ENCODE measurements at regions not wholly inside any gene's neighbourhood (a gene's known extent, or its start where the extent isn't known, plus 50 kb on each side); places are given as distances from the start of the nearest gene placed in this dataset.
"Not testable (repeated sequence)": the region's sequence is repeated elsewhere in the genome, so short reads cannot be mapped to it uniquely, and the experiment has no call there.

DNA sequence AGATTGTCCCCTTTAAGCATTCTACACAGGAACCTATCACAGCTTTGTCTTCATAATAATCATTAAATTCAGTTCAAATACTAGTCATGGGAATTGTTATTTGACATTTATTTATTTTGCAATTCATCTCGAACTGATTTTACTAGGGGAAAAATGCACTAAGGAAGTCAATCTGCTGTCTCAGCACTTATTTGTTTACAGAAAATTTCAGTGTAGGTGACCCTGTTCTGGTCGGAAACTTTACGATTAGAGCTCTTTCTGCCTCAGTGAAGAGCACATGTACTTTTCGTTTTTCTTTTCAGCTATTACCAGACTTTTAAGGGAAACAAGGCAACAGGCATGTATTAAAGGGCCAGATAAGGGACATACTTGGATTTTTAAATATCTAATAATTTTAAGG lies 1405.7 kb upstream of the ZEB2 start:
- no peak for DNase-seq

DNA sequence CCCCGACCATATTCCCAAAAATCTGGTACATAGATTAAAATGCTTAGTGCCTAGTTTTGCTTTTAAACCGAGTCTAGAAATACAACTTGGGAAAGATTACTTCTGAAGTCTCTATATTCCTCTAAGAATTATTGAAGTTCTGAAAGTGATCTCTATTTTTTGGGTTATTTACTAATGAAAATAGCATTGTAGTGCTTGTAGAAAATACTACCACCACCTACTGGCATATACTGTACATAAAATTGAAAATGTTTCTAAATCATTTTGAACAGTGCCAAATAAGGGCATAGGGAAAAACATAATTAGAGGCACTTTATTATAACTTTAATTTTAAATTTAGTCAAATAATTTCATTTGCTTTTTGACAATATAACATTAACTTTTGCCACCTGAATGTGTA lies 1399.6 kb upstream of the ZEB2 start:
- DNase-seq, result no peak

DNA sequence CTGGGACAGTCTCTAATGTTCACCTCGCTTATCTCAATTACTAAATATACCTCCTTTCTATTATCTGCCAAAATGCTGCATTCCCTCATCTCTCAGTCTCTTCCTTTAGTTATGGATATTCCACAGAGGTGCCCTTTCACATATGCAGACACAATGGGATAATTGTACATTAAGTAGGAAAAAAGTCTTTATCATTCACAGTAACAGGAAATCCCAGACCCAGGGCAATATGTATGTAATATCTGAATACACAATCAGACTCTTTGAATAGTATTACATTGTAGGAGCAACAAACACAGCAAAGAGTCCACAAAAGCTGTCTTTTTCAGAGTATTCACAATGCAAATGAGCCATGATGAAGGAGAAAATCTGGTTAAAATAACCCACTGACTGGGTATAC lies 1399.0 kb upstream of the ZEB2 start:
- no peak for DNase-seq

DNA sequence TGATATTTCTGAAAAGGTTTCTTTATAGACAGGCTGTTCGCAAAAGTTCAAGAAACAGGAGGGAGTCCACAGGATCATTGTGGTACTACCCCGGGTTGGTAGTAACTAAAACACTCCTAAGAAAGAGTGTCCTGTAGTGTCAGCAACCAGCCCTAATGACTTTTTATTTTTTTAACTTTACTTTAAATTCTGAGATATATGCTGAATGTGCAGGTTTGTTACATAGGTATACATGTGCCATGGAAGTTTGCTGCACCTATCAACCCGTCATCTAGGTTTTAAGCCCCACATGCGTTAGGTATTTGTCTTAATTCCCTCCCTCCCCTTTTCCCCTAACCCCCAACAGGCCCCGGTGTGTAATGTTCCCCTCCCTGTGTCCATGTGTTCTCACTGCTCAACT lies 1396.9 kb upstream of the ZEB2 start:
- DNase-seq, result no peak

DNA sequence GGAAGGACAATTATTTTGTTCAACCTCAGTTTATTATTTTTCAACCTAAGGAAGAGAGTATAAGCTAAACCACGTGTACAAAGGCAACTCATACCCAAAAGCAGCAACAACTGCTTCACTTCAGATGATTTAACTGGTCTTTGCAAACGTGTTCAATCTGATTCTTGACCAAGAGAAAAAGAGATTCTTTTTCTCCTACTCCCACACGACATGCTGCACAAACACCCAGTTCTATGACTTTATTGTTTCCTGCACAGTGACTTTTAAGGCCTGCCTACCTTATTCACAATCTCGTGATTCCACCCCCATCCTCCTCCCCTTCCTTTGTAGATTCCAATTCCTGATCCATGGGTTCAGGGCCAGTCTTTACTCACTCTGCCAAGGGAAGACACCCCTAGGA lies 1394.8 kb upstream of the ZEB2 start:
- no peak for DNase-seq

DNA sequence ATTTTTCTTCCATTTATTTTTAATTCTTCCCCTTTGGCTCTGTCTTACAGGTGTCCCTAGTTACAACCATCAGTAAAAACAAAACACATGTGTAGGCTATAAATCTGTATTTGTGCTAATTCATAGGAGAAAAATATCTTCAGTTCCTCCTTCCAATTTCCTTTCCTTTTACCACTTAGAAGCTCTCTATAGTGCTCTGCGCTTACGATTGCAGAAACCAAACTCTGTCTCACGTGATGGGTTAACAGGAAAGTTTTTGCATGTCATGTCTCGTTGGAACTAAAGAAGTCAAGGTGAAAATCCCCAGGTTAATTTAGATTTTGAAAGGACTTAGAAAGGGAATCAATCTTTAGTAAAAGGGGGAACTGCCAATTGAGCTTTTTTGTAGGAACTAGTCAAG lies 1390.5 kb upstream of the ZEB2 start:
- no peak for DNase-seq

DNA sequence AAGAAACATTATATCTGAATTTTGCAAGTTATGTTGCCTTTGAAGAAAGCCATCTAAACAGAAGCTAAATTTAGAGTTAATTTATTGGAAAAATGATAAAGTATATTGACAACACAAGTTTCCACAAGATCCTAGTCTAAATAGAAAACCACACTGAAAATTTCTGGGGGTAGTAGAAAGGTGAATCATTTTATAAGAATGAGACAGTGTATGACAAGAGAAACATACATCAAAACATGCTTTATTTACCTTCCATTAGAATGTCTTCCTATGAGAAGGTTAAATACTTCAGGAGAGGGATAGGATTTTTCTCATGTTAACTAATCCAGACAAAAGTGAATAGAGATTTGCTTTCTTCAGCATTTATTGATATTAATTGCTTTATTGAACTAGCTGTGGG lies 1389.8 kb upstream of the ZEB2 start:
- DNase-seq, result no peak

DNA sequence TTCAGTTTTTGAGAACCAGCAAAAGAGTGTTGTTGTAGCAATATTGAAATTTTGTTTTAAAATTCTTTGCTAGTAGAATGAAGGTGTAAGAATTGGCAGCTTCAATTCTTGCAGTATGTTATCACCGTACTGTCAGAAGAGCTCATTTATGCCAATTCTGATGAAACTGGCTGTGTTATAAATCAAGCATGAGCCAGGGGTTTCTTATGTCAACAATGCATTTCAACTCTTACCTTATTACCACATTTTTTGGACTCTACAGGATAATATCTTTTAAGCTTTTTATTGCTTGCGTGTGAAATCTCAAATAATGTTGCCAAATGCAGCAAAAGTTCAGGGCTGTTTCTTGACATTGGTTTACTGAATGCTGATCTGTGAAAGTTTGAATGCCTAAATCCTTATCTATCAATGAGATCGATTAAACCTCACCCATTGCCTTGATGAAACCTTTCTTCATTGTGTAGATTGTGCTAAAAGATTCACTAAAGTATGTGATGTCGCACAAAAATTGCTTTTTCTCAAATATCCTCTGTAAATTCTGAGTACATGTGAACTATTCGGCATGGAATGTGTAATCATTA lies 1389.3 kb upstream of the ZEB2 start:
- no peak for DNase-seq

DNA sequence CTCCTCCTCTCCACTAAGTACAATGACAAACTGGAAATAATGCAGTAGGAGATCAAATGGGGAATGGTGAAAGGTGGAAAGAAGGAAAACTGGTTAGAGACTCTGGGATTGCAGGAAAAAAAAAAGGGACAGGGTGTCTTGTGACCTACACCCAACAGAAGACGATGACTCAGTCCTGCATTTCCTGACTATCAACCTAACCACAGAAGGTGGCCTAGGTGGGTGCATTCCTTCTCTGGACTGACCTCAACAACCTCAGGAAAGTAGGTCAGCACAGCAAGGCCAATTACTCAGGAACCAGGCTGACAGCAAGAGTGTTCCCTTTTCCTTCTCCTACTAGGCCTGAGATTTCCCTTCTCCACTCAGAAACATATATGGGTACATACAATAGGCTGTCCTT lies 1386.4 kb upstream of the ZEB2 start:
- no peak for DNase-seq

DNA sequence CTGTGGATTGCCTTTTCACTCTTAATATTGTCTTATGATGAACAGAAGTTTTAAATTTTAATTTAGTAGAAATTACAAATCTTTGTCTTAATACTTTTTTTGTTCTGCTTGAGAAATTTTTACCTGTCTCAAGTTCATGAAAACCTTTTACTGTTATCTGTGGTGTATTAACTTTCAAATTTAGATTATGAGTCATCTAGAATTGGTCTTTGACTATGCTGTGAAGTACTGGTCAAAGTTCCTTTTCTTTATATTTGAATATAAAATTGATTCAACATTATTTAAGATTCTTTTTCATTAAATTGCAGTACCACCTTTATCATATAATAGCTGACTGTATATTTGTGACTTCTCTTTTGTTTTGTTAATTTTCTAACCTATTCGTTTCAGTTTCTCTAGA lies 1385.5 kb upstream of the ZEB2 start:
- DNase-seq, result no peak

DNA sequence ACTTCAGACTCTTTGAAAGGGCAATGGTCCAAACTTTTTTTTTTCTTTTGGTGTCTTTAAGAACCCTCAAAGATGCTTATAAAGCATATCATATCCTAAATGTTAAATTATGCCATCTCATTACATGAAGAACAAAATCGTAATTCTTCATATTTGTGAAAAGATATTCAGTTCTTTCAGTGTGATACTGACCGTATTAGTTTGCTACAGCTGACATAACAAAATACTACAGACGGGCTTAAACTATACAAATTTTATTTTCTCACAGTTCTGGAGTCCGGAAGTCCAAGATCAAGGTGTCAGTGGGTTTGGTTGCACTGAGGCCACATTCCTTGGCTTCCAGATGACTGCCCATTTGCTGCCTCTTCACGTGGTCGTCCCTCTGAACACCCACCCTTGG lies 1377.2 kb upstream of the ZEB2 start:
- no peak for DNase-seq

DNA sequence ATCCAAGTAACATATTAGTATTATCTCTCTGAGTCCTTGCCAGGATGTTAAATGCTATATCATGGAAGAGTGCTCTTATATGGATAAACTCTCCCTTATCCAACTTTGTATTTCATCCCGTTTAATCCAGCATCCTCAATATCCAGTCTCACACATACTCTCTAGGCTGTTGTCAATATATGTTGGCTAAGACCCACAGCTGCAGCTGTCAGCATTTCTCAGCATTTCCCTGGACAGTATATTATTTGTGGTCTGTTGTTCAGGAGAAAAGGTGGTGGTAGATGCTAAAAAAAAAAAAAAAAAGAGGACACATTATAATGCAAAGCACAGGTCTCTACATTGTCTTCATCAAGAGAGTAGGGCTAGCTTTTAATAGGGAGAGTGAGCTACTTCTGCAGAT lies 1368.0 kb upstream of the ZEB2 start:
- DNase-seq, result no peak

DNA sequence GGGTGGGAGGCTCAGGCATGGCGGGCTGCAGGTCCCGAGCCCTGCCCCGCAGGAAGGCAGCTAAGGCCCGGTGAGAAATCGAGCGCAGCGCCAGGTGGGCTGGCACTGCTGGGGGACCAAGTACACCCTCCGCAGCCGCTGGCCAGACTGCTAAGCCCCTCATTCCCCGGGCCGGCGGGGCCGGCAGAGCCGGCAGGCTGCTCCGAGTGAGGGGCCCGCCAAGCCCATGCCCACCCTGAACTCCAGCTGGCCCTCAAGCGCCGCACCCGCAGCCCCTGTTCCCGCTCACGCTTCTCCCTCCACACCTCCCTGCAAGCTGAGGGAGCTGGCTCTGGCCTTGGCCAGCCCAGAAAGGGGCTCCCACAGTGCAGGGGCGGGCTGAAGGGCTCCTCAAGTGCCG lies 1361.1 kb upstream of the ZEB2 start:
- not testable (repeated sequence) for DNase-seq

DNA sequence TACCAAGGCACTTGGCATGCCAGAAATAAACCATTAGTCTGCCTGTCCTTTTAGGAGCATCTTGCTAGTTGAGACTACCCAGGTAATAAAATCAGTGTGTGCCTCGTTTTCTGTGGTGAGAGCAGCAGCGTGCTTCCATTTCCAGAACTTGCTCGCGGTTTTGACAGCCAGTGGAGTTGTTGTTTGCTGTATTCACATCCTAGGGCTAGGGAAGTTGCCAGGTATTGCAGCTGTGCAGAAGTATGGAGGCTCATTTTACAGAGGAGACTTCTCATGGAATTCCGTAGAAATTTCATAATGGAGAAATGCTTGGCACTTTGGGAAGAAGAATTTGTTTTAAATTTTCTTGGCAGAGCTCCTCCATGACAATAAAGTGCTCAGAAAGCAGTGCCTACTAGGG lies 1355.1 kb upstream of the ZEB2 start:
- DNase-seq, result no peak

DNA sequence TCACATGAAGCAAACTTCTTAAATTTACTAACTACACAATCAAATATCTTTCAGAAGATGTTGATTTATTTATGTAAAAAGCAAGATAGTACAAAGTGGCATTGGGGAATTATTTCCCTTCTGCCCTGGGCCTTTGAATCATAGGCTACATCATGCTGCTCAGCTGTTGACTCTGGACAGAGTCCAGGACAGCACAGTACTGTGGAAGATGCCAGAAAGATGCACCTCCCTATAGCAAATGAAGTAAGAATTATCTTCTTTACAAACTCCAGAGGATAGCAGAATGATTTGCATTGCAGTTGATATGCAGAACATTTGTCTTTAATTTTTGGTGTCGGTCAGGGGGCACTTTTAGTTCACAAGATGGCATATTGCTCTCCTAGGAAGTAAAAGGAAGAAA lies 1354.5 kb upstream of the ZEB2 start:
- DNase-seq, result no peak

DNA sequence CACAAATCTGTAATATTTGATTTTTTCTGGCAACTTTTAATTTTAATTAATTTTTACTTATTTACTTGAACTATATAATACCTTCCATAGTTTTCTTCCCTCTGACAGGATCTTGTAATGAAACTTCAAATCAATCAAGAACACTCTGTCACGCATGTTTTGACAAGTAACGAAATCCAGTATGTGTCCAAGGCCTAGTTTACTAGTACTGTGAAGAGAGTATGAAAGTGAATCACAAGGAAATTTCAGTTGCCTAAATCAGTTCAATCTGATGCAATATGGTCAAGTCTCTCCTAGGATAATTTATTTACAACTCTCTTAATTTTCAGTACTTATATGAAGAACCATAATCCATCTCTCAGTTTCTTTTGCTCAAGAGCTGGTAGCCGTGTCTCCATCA lies 1344.6 kb upstream of the ZEB2 start:
- no peak for DNase-seq

DNA sequence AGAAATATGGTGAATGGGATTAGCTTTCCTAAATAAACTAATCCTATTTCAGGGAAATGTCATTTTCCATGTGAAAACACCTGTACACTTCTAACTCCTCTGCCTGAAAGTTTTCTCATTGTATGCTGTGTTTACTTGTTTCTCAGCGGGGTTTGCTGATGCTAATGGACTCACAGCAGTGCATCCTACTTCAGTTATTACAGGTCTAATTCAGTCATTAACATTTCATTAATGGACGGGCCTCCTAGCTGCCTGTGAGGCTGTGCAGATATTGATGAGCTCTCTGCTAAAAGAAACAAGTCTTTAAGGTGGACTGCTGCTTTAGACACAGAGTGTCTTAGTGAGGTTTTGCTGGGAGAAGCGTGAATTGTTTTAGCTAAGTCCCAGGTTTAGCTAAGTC lies 1342.0 kb upstream of the ZEB2 start:
- peak; percentile 73 for DNase-seq

DNA sequence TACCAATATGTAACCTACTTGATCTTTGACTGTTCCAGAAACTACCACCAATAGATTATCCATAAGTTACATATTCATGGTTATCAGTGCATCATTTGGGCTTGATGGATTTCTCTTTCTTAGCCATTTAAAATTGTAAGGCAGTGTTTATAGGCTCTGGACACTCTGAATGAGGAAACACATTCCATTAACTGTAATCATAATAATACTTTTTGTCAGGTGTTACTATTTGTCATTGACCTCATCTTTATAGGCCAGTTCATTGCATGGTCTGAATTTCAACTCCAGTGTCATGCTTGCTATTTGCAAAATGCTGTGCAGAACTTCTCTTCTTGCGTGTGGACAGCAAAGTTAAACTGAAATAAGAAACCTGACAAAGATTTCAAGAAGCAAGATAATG lies 1340.2 kb upstream of the ZEB2 start:
- DNase-seq, result no peak

DNA sequence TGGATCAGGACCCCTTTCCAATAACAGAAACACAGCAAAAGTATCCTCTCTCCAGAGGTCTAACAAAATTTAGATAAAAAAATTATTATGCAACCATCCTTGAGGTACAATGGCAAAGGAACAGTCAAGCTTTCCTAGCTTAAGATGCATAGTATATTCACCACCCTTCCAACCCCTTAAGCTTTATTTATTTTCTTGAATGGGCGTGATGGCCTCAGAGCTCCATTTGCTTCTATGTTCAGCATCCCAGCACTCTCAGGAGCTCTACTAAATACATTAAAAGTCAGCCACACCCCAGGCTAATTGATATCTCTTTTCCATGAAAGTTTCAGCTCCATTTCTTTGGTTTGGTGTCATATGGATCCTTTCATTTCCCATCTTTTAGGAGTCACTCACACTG lies 1335.2 kb upstream of the ZEB2 start:
- no peak for DNase-seq

DNA sequence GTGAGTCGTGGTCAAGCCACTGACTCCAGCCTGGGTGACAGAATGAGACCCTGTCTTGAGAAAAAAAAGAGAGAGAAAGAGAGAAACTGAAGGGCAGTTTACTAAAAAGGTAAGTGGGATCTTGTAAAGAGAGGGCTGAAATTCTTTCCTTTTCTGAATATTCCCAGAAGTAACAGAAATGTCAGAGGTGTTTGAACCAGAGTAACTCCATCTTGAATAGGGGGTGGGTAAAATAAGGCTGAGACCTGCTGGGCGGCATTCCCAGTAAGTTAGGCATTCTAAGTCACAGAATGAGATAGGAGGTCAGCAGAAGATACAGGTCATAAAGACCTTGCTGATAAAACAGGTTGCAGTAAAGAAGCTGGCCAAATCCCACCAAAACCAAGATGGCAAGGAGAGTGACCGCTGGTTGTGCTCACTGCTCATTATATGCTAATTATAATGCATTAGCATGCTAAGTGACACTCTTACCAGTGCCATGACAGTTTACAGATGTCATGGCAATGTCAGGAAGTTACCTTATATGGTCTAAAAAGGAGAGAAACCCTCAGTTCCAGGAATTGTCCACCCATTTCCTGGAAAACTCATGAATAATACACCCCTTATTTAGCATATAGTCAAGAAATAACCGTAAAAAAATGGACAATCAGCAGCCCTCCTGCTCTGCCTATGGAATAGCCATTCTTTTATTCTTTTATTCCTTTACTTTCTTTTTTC lies 1334.3 kb upstream of the ZEB2 start:
- DNase-seq, result no peak

DNA sequence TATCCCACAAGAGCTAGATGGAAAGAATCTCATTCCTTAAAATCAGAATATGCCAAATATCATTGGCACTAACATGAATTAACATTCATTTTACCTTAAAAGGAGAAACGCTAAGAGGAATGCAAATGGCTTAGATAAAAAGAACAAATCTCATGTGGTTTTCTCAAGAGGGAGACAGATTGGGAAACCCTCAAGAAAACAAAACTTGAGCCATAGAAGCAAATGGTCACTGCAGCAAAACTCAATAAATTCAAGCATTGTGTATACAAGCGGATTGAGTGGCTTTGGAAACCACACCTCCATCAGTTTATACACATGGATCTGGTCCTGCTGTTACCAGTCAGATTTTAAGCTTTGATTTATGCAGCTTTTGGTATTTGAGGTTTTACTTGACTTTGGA lies 1331.8 kb upstream of the ZEB2 start:
- DNase-seq, result no peak

DNA sequence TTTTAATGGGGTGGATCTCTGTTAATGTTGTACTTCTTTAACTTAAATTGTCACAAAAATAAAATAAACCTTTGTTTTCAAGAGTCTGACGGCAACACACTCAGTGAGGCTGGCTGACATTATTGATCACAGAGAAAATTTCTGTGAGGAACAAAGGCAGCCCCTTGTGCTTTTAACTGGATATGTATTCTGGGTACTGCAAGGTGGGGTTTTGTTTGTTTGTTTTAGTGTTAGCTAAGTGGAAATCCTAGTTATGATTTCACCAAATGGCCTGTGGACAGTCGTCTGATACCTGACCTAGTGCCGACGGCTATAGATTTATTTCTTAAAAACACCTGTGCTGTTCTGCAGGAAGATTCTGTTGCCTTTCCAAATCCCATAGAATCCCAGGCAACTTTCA lies 1329.5 kb upstream of the ZEB2 start:
- peak; percentile 74 for DNase-seq

DNA sequence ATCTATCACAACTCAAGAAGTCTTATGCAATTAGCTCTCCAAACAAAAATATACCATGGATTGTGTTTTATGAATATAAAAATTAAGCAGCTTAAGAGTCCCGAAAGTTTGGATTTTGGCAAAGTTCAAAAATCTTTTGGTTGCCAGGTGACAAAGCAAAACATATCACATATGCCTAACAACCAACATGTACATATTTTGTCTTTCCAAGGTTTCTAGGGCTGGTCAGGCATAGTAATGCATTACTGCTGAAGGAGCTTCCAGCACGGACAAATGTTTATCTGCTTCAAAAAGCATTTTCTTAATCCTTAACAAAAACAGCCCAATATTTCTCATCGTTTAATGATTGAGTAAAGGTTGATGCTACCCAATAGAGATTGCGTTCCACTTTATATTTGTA lies 1327.1 kb upstream of the ZEB2 start:
- DNase-seq, result no peak

DNA sequence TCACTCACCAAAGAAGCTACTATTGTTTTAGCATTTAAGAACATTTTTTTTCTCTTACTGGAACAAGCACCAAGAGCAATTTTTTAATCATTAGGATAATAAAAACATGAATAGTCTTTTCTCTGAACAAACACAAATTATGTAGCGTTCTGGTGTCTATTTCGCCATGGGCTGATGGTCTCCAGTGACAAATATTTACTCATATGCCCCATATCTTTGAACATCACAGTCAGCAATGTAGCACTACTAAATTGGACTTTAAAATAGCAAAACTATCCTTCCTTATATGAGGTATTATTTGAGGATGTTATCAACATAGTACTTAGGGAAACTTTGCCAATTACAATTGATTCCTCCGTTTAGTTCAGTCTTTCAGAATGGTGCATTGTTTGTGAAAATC lies 1326.0 kb upstream of the ZEB2 start:
- no peak for DNase-seq

DNA sequence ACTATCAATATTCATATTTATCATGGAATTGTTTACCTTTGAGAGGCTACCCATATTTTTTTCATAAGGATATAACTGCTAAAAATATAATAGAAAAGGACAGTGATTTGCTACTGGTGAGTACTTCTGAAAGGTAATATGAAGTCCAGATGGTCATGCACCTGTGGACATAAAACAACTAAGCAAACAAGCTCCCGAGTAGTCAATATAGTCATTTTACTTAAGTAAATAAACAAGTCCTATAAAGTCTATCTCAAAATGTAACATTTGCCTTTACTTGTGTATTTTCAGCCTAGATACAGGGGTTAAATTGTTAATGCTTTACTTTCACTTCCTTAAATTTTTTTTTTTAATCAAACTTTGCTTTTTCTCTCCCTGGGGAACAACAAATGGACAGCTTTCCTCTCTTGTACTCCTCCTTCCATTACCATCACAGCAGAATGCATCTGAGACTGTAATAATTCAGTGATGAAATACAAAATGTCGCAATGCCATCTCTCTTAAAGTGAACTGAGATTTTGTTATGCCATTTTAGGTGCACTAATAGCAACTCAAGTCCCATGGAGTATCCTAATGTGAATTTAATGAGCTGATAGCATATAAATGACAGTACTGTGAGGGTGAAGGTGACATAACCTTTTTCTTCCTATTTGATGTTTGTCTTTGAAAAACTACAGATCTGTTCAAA lies 1325.4 kb upstream of the ZEB2 start:
- peak; percentile 80 for DNase-seq

All from NCI-H748 treated with DMSO at 0.1 percent for 48 hours (cell line).